IPS DF 6.9 (cell line): ENCODE measurements at regions not wholly inside any gene's neighbourhood (a gene's known extent, or its start where the extent isn't known, plus 50 kb on each side); places are given as distances from the start of the nearest gene placed in this dataset.
"Not testable (repeated sequence)": the region's sequence is repeated elsewhere in the genome, so short reads cannot be mapped to it uniquely, and the experiment has no call there.

Source experiments
- DNase-seq: peaks from one replicate; pipeline ENCODE4 v3.0.0-alpha.2; 2013; ENCODE audit warnings: low read depth, low spot score
- H3K27ac ChIP-seq: one replicate; pipeline ENCODE4 v1.5.1; 2013; ENCODE audit warnings: low read length, control low read depth
- H3K27me3 ChIP-seq: 2 replicates; pipeline ENCODE4 v1.6.1; 2013; ENCODE audit warnings: mild to moderate bottlenecking, low read length; ENCODE audit not compliant: control insufficient read depth, insufficient read depth
- H3K36me3 ChIP-seq: 2 replicates; pipeline ENCODE4 v1.6.1; 2013; ENCODE audit warnings: low read length; ENCODE audit not compliant: control insufficient read depth, insufficient read depth
- H3K4me1 ChIP-seq: 2 replicates; pipeline ENCODE4 v1.6.1; 2013; ENCODE audit warnings: low read length; ENCODE audit not compliant: control insufficient read depth, insufficient read depth
- H3K4me3 ChIP-seq: 2 replicates; pipeline ENCODE4 v1.5.1; 2013; ENCODE audit warnings: mild to moderate bottlenecking, low read length
- H3K9me3 ChIP-seq: 2 replicates; pipeline ENCODE4 v1.6.1; 2013; ENCODE audit warnings: low read length, inconsistent platforms; ENCODE audit not compliant: control insufficient read depth, insufficient read depth
- WGBS: extraction: QIAGEN DNeasy Blood & Tissue Kit; methylation state at CpG from one replicate; pipeline ENCODE4 v1.1.7; 2013; ENCODE audit warnings: mixed read lengths, missing lambda C conversion rate; ENCODE audit not compliant: insufficient read length, insufficient coverage; 5-methylcytosine and 5-hydroxymethylcytosine counted together

DNA sequence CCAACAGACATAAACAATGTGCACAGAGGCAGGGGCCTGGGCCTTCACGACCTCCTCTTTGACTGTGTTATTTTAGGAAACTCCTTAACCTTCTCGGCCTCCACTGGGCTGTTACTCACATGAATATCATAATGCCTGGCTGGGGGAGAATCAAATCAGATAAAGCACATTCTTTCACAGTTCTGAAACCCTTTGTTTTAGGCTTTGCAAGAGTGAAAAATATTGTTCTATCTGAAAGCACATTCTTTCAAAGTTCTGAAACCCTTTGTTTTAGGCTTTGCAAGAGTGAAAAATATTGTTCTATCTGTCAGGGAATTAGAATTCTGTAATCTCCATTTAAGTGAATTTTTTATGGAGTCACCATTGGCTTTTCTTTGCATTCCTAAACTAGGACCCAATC is 50.7 kb upstream of the SYNDIG1 start:
- DNase-seq = no peak
- no peak overlapping the region for H3K27ac ChIP-seq
- no peaks in the 10 kb centered on the region for H3K27me3 ChIP-seq
- no peaks in the 10 kb centered on the region for H3K36me3 ChIP-seq
- WGBS = no CpG with 5 or more reads among the region's 2 CpGs
- H3K4me1 ChIP-seq = 0 out of 2 replicates have a peak, but pooled peaks cover 2% of the 10 kb centered on the region
- H3K4me3 ChIP-seq = no peak overlapping the region
- peaks cover 4% of the 10 kb centered on the region for H3K9me3 ChIP-seq

DNA sequence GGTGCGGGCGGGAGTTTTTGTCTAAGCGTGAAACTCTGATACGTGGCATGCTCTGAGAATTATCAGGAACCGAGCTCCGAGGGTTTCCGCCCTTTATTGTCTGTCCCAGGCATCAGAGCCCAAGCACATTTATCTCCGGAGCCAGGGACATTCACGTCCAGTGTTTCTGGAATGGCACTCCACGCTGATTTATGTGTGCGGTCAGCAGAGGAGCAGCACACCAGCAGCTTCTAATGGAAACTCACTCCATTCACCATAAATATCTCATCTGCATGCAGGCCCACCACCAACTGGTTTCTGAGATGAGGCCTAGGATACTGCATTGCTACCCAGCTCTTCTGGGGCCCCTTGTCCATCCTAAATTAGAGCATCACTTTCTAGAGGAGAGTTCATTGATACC is 51.9 kb upstream of the SYNDIG1 start:
- Histone ChIP-seq H3K4me3 (no peak overlapping the region), H3K4me1 (no peaks in the 10 kb centered on the region), H3K27ac (no peak overlapping the region), H3K27me3 (no peaks in the 10 kb centered on the region), H3K9me3 (peaks cover 4% of the 10 kb centered on the region), H3K36me3 (no peaks in the 10 kb centered on the region)
- no peak for DNase-seq
- WGBS = no CpG with 5 or more reads among the region's 11 CpGs

DNA sequence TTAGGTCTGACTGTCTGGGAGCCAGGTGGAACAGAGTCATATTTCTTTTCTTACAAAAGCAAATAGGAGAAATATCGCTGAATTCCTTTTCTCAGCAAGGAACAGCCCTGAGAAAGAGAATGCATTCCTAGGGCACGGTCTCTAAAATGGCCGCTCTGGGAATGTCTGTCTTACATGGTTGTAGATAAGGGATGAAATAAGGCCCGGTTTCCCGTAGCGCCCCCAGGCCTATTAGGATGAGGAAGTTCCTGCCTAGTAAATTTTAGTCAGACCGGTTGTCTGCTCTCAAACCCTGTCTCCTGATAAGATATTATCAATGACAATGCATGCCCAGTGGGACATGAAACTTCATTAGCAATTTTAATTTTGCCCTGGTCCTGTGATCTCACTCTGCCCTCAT is 54.0 kb upstream of the SYNDIG1 start:
- not testable (repeated sequence) for H3K27ac ChIP-seq, H3K4me3 ChIP-seq, H3K27me3 ChIP-seq, H3K36me3 ChIP-seq, H3K9me3 ChIP-seq, DNase-seq, H3K4me1 ChIP-seq
- no CpG with 5 or more reads among the region's 7 CpGs for WGBS

DNA sequence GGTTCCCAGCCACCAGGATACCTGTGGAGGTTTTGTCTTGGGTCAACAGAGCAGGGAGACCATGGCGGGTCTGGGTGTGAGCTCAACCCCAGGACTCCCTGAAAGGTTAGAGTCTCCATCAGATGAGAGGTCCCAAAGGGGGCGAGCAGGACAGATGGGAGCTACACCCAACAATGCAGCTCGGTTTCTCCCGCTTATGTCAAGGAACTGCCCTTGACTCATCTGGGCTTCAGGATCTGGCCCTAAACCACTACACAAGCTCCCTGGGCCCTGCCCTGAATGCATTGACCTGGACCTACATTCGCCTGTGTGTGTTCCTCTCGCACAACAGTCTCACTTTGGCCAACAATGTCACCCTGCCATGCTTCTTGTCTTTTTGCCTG is 57.6 kb upstream of the SYNDIG1 start:
- DNase-seq = no peak
- Histone ChIP-seq H3K9me3 (peaks cover 4% of the 10 kb centered on the region), H3K36me3 (no peaks in the 10 kb centered on the region), H3K4me3 (no peak overlapping the region), H3K27me3 (no peaks in the 10 kb centered on the region), H3K4me1 (no peaks in the 10 kb centered on the region), H3K27ac (no peak overlapping the region)
- no CpG with 5 or more reads among the region's 6 CpGs for WGBS

DNA sequence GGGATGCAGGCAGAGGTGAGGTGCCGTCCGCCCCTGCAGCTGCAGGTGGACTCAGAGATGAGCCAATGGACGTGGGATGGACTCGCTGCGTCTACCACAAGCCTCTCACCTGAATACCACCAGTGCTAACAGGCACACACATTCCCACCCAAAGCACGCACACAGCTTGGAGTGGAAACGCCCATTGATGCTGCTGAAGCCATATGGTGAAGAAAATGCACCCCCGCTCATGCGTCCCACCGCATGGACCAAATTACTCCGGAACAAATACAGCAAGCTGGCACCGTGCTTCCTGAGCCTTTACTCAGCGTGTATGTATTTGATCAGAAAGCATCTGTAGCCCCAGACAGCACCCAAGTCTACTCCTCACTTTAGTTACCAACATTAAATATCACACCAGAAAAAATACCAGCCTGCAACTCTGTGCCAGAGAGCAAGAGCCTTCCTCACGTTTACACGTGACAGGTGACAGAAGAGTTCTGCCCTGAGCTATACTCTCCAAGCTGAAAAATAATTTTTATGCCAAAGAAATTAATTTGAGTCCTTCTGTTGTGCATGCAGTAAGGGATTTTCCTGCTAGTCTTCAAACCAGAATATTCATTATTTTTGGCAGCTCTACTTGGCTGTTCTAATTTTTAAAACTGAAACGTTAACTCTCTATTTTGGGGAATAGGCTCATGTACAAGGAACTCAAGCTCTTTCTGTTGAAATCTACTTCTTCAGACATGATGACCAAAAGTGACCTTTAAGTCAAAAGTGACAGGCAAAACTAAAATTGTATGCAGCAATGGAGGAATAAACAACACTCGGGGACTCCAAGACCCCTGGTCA is 58.2 kb upstream of the SYNDIG1 start:
- H3K4me3 ChIP-seq = no peak overlapping the region
- H3K27me3 ChIP-seq = no peaks in the 10 kb centered on the region
- H3K9me3 ChIP-seq = peaks cover 2% of the 10 kb centered on the region
- no CpG with 5 or more reads among the region's 17 CpGs for WGBS
- DNase-seq = no peak
- H3K36me3 ChIP-seq = no peaks in the 10 kb centered on the region
- H3K4me1 ChIP-seq = no peaks in the 10 kb centered on the region
- H3K27ac ChIP-seq = no peak overlapping the region

DNA sequence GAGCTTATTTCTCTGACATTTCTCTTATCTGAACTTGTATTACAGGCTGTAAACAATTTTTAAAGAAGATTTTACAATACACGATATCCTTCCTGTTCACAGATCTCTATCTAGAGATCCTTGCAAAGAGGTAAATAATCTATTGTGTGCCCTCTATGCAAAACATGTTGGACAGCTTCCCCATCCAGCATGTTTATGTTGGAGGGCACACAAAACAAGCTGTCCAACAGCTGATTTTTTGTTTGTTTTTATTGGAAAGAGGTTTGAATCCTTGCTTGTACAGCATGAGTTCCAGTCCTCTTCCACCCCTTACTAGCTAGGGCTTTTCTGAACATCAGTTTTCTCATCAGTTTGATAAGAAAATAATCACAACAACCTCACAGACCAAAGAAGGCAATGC is 62.3 kb upstream of the SYNDIG1 start:
- H3K4me1 ChIP-seq = no peaks in the 10 kb centered on the region

DNA sequence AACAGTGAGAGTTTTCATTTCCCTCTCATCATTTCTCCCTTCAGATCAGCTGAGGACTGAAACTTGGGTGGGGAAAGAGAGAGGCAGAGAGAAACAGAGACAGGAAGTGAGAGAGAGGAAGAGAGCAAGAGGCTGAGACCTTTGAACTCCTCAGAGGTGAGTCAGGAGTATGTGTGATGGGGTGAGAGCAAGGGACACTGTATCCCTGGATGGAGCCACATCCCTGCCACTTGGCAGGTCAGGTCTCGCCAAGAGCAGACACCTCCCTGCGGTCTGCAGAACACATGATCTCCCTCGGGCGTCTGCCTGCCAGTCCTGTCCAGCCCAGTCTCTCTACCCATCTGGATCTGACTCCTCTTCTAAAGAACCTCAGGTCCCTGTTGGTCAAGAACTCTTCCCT is 62.7 kb upstream of the SYNDIG1 start:
- no peaks in the 10 kb centered on the region for H3K27me3 ChIP-seq
- no peaks in the 10 kb centered on the region for H3K9me3 ChIP-seq
- no peaks in the 10 kb centered on the region for H3K36me3 ChIP-seq
- H3K4me3 ChIP-seq = no peak overlapping the region
- DNase-seq = no peak
- no peak overlapping the region for H3K27ac ChIP-seq
- WGBS = no CpG with 5 or more reads among the region's 4 CpGs
- H3K4me1 ChIP-seq = no peaks in the 10 kb centered on the region

More for the DNA sequence above, 62.3 kb upstream of the SYNDIG1 start:
- Histone ChIP-seq H3K36me3 (no peaks in the 10 kb centered on the region), H3K4me3 (no peak overlapping the region), H3K9me3 (no peaks in the 10 kb centered on the region), H3K27me3 (no peaks in the 10 kb centered on the region), H3K27ac (no peak overlapping the region)
- no CpG with 5 or more reads among the region's 1 CpG for WGBS
- no peak for DNase-seq

DNA sequence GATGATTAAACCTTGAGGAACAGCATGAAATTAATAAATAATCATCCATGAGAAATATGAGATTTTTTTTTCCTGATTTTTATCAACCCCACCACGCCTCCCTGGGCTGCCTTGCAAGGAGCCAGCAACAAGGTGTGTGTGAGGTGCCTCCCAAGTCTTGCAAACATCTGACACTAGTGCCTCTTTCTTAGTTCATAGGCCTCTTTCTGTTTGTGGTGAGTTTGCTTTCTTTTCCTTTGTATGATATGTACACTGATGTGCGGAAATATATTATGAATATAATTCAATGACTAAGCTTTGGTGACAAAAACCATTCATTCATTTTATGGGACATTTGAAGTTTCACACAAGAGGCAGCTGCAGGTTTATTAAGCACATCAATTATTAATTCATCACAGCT is 63.2 kb upstream of the SYNDIG1 start:
- whole genome bisulfite sequencing = no CpG with 5 or more reads among the region's 2 CpGs

DNA sequence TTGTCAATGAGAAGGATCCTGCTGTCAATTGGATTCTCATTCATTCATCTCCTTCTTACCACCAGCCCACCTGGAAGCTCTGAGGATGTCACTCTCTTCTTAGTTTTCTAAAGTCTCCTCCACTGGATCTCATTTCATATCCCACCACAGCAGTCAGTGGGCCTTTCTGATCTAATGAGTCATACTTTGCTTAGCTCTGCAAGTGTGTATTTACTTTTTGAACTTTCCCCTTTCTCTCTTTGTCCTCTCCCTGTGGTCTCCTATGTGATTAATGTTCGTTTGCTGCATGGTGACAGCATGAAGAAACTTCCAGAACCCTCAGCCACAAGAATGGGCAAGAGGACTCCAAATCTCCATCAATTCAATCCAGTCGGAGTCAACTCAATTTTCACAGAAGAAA is 63.6 kb upstream of the SYNDIG1 start:
- H3K9me3 ChIP-seq = no peaks in the 10 kb centered on the region
- no peak for DNase-seq
- no peaks in the 10 kb centered on the region for H3K36me3 ChIP-seq
- H3K27ac ChIP-seq = no peak overlapping the region
- H3K4me1 ChIP-seq = no peaks in the 10 kb centered on the region
- WGBS = no CpG with 5 or more reads among the region's 2 CpGs
- no peak overlapping the region for H3K4me3 ChIP-seq
- no peaks in the 10 kb centered on the region for H3K27me3 ChIP-seq

More for the DNA sequence above, 63.2 kb upstream of the SYNDIG1 start:
- Histone ChIP-seq H3K9me3 (no peaks in the 10 kb centered on the region), H3K36me3 (no peaks in the 10 kb centered on the region), H3K27ac (no peak overlapping the region), H3K4me1 (no peaks in the 10 kb centered on the region), H3K27me3 (no peaks in the 10 kb centered on the region), H3K4me3 (no peak overlapping the region)
- no peak for DNase-seq

DNA sequence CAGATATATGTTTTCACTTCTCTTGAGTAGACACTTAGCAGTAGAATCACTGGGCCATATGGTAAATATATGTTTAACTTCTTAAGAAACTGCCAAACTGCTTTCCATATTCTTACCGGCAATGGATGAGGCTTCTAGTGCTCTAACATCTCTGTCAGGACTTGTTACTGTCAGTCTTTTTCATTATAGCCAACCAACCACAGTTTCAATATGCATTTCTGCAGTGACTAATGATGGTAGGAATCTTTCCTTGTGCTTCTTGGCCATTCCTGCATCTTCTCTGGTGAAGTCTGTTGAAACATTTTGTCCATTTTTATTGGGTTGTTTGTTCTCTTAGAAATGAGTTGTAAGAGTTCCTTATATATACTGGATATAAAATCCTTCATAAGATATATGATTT is 66.0 kb upstream of the SYNDIG1 start:
- no peak overlapping the region for H3K4me3 ChIP-seq
- DNase-seq = no peak
- no peak overlapping the region for H3K27ac ChIP-seq
- no peaks in the 10 kb centered on the region for H3K9me3 ChIP-seq
- WGBS = no CpG with 5 or more reads among the region's 1 CpG
- H3K27me3 ChIP-seq = no peaks in the 10 kb centered on the region
- no peaks in the 10 kb centered on the region for H3K36me3 ChIP-seq
- H3K4me1 ChIP-seq = no peaks in the 10 kb centered on the region

DNA sequence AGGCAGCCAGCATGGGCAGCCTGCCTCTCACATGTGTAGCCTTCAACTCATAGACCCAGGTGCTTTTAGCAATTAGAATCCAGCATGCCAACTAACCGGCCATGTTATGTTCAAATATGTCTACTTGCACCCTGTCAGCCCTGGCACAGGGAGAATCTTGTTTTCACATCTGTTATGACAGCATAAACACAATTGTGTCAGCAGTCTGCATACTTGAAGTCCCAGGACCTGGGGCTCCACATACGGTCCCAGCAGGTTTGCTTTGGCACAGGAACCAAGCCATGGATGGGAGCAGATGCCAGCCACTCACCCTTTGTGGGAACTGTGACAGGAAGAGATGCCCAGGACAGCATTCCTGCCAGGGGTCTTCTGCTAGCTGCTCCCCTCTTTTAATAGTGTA is 67.2 kb upstream of the SYNDIG1 start:
- Histone ChIP-seq H3K36me3 (no peaks in the 10 kb centered on the region), H3K9me3 (no peaks in the 10 kb centered on the region), H3K27ac (no peak overlapping the region), H3K4me3 (no peak overlapping the region), H3K27me3 (no peaks in the 10 kb centered on the region), H3K4me1 (no peaks in the 10 kb centered on the region)
- WGBS = no CpG with 5 or more reads among the region's 2 CpGs
- DNase-seq = no peak
